Activated CD8-positive, alpha-beta T cell treated with anti-CD3 and anti-CD28 coated beads for 36 hours (primary cell): ENCODE measurements at regions not wholly inside any gene's neighbourhood (a gene's known extent, or its start where the extent isn't known, plus 50 kb on each side); places are given as distances from the start of the nearest gene placed in this dataset.
A peak's percentile ranks its signal among the peaks of the same experiment; 100 is the strongest.

Experiments used
- ATAC-seq: fragments of 200-7000 bp; cut with Tn5 transposase; one replicate; pipeline ENCODE4 v1.10.0; 2021; ENCODE audit warnings: mild to moderate bottlenecking, moderate library complexity
- CTCF ChIA-PET: fragments of 350-600 bp; sonication (Branson Sonifier 250); formaldehyde crosslinking; loops from one replicate; lab custom pipeline; 2021; ENCODE audit warnings: antibody characterized with exemption; lab: Charles Lee
- POLR2A ChIA-PET: fragments of 350-600 bp; sonication (Branson Sonifier 250); formaldehyde crosslinking; loops from one replicate; lab custom pipeline; 2021; ENCODE audit warnings: antibody characterized with exemption; lab: Charles Lee
- DNase-seq: peaks from one replicate; pipeline ENCODE4 v3.0.0-alpha.2; 2020
- H3K27ac Mint-ChIP-seq: one replicate; pipeline ENCODE4 v1.8.0; 2021; ENCODE audit warnings: mild to moderate bottlenecking, mixed read lengths
- H3K27me3 Mint-ChIP-seq: one replicate; pipeline ENCODE4 v1.8.0; 2021; ENCODE audit warnings: mixed read lengths
- H3K36me3 Mint-ChIP-seq: one replicate; pipeline ENCODE4 v1.8.0; 2021; ENCODE audit warnings: low read depth, mixed read lengths
- H3K4me1 Mint-ChIP-seq: one replicate; pipeline ENCODE4 v1.8.0; 2021; ENCODE audit warnings: low read depth, mixed read lengths
- H3K4me3 Mint-ChIP-seq: one replicate; pipeline ENCODE4 v1.8.0; 2021; ENCODE audit warnings: mild to moderate bottlenecking, moderate library complexity, mixed read lengths
- H3K9me3 Mint-ChIP-seq: one replicate; pipeline ENCODE4 v1.8.0; 2021; ENCODE audit warnings: mixed read lengths
- CTCF ChIP-seq: fragments of 200-600 bp; IDR thresholded peaks from one replicate; pipeline ENCODE4 v1.8.0; 2022; ENCODE audit warnings: antibody characterized with exemption, mild to moderate bottlenecking
- intact Hi-C: fragments of 100-400 bp; cut with micrococcal nuclease; formaldehyde crosslinking; loops from one replicate; pipeline ENCODE4 v1.10.0; 2022

DNA sequence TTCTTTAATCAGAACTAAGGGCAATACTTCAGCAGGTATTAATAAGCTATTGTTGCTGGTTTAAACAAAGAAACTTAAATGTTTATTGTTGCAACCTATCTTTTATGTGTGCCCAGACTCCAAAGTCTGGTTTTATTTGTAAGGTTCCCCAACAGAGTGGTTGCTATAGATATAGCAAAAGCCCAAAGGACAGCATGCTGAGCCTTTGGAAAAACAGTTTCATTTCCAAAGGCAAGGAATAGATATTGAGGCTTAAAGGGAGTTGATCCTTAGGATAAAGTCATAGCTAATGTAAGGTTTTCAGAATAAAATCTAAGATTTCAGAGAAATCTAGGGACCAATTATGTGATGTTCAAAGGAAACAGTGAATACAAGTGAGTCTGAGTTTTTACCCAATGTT is 413.2 kb upstream of the SLC14A2 start:
- POLR2A ChIA-PET = no interaction called here
- no peak for TF ChIP-seq CTCF
- Mint-ChIP-seq H3K27ac (no peak overlapping the region), H3K27me3 (peaks cover 4% of the 10 kb centered on the region), H3K4me3 (no peak overlapping the region), H3K36me3 (no peaks in the 10 kb centered on the region), H3K9me3 (no peaks in the 10 kb centered on the region), H3K4me1 (no peaks in the 10 kb centered on the region)
- no peak for DNase-seq
- CTCF ChIA-PET = interaction anchor here (1.2 kb wide), 1 partner anchor 11 kb away, joined by 5 read pairs; no protein-coding TSS in a partner anchor
- intact Hi-C loops = no loop called here
- ATAC-seq = no peak

GRCh38 chr18:45203677-45204076 is 411.6 kb upstream of the SLC14A2 start:
- ATAC-seq (no peak), DNase-seq (no peak)
- no peak for TF ChIP-seq CTCF
- intact Hi-C loops = no loop called here
- Mint-ChIP-seq H3K27ac (no peak overlapping the region), H3K9me3 (no peaks in the 10 kb centered on the region), H3K36me3 (no peaks in the 10 kb centered on the region), H3K27me3 (peaks cover 4% of the 10 kb centered on the region), H3K4me3 (no peak overlapping the region), H3K4me1 (no peaks in the 10 kb centered on the region)
- CTCF ChIA-PET = interaction anchor here (2.4 kb wide), 1 partner anchor 9 kb away, joined by 12 read pairs; no protein-coding TSS in a partner anchor
- POLR2A ChIA-PET = no interaction called here

DNA sequence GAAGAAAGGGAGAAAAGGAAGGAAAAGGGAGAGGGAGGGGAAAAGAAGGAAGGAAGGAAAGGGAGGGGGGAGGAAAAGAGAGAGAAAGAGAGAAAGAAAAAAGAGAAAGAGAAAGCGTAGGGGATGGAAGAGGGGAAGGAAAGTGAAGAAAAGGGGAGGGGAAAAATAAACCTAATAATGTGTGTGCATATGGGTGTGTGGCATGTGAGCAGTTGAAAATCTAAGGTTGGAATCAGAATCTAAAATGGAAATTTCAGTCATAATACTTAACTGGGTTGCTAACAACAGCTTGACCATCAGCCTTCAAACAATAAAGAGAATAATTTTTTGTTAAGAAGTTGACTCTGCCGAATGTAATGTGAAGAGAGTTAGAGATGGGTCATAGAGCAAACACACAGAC is 407.9 kb upstream of the SLC14A2 start:
- ChIA-PET CTCF (no interaction called here), POLR2A (no interaction called here)
- no peak overlapping the region for H3K27ac Mint-ChIP-seq

DNA sequence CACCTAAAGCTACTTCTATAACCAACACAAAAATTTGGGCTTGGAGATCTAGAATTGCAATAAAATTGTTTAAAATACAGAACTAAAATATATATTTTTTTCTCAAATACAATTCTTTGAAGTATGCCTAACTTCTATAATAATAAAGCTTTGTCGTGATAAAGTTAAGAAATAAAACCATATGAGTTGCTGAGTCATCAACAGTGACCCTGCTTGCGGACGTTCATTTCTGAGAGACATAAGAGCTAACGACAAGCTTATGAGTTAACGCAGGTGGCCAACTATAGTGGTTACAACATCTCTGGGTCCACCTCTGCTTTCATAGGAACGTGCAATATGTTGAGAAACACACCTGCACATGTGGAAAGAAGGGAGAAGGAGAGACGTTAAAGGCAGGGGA is 407.1 kb upstream of the SLC14A2 start:
- Mint-ChIP-seq H3K4me3 (no peak overlapping the region), H3K9me3 (no peaks in the 10 kb centered on the region), H3K36me3 (no peaks in the 10 kb centered on the region), H3K27ac (no peak overlapping the region), H3K27me3 (no peaks in the 10 kb centered on the region), H3K4me1 (no peaks in the 10 kb centered on the region)
- no peak for TF ChIP-seq CTCF
- ChIA-PET CTCF (no interaction called here), POLR2A (no interaction called here)
- intact Hi-C loops = no loop called here
- DNase-seq (no peak), ATAC-seq (no peak)

More for the DNA sequence above, 407.9 kb upstream of the SLC14A2 start:
- TF ChIP-seq CTCF = no peak
- Mint-ChIP-seq H3K27me3 (no peaks in the 10 kb centered on the region), H3K4me3 (no peak overlapping the region), H3K4me1 (no peaks in the 10 kb centered on the region), H3K9me3 (no peaks in the 10 kb centered on the region), H3K36me3 (no peaks in the 10 kb centered on the region)
- intact Hi-C loops = no loop called here
- no peak for ATAC-seq
- DNase-seq = no peak

- H3K27me3 Mint-ChIP-seq = peaks cover 2% of the 10 kb centered on the region
- ChIA-PET POLR2A (no interaction called here), CTCF (interaction anchor here (0.5 to 2.2 kb wide), 48 partner anchors 8 to 1591 kb away, joined by 3 to 23 read pairs (median 3); no protein-coding TSS in a partner anchor)
- H3K4me3 Mint-ChIP-seq = no peak overlapping the region
- peak; percentile 95 for ATAC-seq
- peak; percentile 89 for DNase-seq
- no peak overlapping the region for H3K27ac Mint-ChIP-seq
- H3K9me3 Mint-ChIP-seq = no peaks in the 10 kb centered on the region
- H3K4me1 Mint-ChIP-seq = no peaks in the 10 kb centered on the region
- TF ChIP-seq CTCF = peak; percentile 93
- intact Hi-C loops = loop anchor here (10.0 kb wide), 2 partner anchors 308 to 1078 kb away; no protein-coding TSS in a partner anchor
- H3K36me3 Mint-ChIP-seq = no peaks in the 10 kb centered on the region
These were observed 402.9 kb upstream of the SLC14A2 start for GRCh38 chr18:45212181-45213039.
